Parathyroid adenoma (tissue), 2 donors: ENCODE measurements at regions not wholly inside any gene's neighbourhood (a gene's known extent, or its start where the extent isn't known, plus 50 kb on each side); places are given as distances from the start of the nearest gene placed in this dataset.

Experiments used
- H2AFZ ChIP-seq: fragments of 300-600 bp; sonication (generic); one replicate; pipeline ENCODE4 v1.7.0; 2017; ENCODE audit warnings: antibody characterized with exemption, mild to moderate bottlenecking
- H3K27ac ChIP-seq: fragments of 300-600 bp; sonication (generic); one replicate; pipeline ENCODE4 v1.7.0; 2017
- H3K27me3 ChIP-seq: fragments of 300-600 bp; sonication (generic); one replicate; pipeline ENCODE4 v1.7.0; 2017; ENCODE audit warnings: low read length; ENCODE audit not compliant: control insufficient read depth, insufficient read depth
- H3K36me3 ChIP-seq: fragments of 300-600 bp; sonication (generic); one replicate; pipeline ENCODE4 v1.7.0; 2017; ENCODE audit warnings: low read length; ENCODE audit not compliant: control insufficient read depth, insufficient read depth
- H3K4me1 ChIP-seq: fragments of 300-600 bp; sonication (generic); one replicate; pipeline ENCODE4 v1.7.0; 2017; ENCODE audit warnings: control low read depth
- H3K4me2 ChIP-seq: fragments of 300-600 bp; sonication (generic); one replicate; pipeline ENCODE4 v1.7.0; 2017; ENCODE audit warnings: low read length
- H3K4me3 ChIP-seq: fragments of 300-600 bp; sonication (generic); one replicate; pipeline ENCODE4 v1.7.0; 2017; ENCODE audit warnings: low read depth, low read length
- H3K79me2 ChIP-seq: fragments of 300-600 bp; sonication (generic); one replicate; pipeline ENCODE4 v1.7.0; 2017; ENCODE audit warnings: control low read depth
- H3K9ac ChIP-seq: fragments of 300-600 bp; sonication (generic); one replicate; pipeline ENCODE4 v1.7.0; 2017; ENCODE audit warnings: mild to moderate bottlenecking
- H3K9me3 ChIP-seq: fragments of 300-600 bp; sonication (generic); one replicate; pipeline ENCODE4 v1.7.0; 2017; ENCODE audit warnings: low read length; ENCODE audit not compliant: control insufficient read depth
- CTCF ChIP-seq: fragments of 300-600 bp; sonication (generic); IDR thresholded peaks from one replicate; pipeline ENCODE4 v1.7.0; 2017; ENCODE audit warnings: antibody characterized with exemption, mild to moderate bottlenecking
- donor health status: primary hyperparathyroidism.

DNA sequence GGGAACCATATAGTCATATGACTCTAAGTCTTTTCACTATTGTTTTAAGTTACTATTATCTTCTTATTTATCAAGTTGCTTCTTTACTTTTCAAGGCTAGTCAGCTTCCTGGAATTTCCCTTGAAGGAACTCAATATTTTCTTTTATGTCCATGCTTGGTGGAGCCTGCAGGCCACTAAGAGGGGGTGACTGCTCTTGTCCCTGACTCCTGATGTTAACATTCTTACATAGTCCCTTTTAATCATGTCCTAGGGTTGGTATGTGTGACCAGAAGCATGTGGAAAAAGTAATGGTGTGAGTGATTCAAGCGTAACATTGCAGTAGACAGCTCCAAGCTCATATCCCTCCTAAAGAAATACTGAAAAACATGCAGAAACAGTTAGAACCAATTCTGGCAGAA is 1536.2 kb upstream of the CDH9 start:
- Histone ChIP-seq H3K27ac (no peak overlapping the region), H3K9me3 (no peaks in the 10 kb centered on the region), H3K36me3 (no peaks in the 10 kb centered on the region), H3K9ac (no peak overlapping the region), H3K4me3 (no peak overlapping the region), H3K79me2 (no peaks in the 10 kb centered on the region), H2AFZ (no peak overlapping the region), H3K4me2 (no peak overlapping the region), H3K4me1 (no peaks in the 10 kb centered on the region), H3K27me3 (no peaks in the 10 kb centered on the region)
- no peak for TF ChIP-seq CTCF

- Histone ChIP-seq H3K36me3 (no peaks in the 10 kb centered on the region), H3K9ac (no peak overlapping the region), H3K27me3 (no peaks in the 10 kb centered on the region), H3K4me1 (no peaks in the 10 kb centered on the region), H3K79me2 (no peaks in the 10 kb centered on the region), H3K9me3 (no peaks in the 10 kb centered on the region), H3K4me2 (no peak overlapping the region), H2AFZ (no peak overlapping the region), H3K27ac (no peak overlapping the region), H3K4me3 (no peak overlapping the region)
- TF ChIP-seq CTCF: no peak
Observed at GRCh38 chr5:28567048-28567447, 1528.7 kb upstream of the CDH9 start.

GRCh38 chr5:28561522-28561921 is 1523.1 kb upstream of the CDH9 start:
- no peak for TF ChIP-seq CTCF

DNA sequence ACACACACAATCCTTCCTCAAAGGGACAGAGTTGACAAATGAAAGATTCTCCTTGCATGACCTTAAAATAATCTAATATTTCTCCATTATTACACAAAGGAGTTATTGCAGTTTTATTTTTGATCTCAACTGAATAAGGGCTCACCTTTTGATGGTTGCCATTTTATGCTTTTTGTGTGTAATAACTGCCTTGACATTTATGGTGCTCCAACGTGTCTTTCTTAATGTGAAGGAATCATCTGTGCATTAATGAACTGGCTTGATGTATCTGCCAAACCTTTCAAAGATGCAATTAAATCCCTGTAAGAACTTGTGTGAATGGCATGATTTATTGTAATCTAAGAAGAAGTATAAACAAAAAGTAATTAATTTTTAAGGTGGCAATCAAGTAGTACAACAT is 1519.8 kb upstream of the CDH9 start:
- no peaks in the 10 kb centered on the region for H3K4me1 ChIP-seq
- peaks cover 1% of the 10 kb centered on the region for H3K9me3 ChIP-seq
- TF ChIP-seq CTCF: no peak

More at GRCh38 chr5:28561522-28561921, 1523.1 kb upstream of the CDH9 start:
- H3K79me2 ChIP-seq: no peaks in the 10 kb centered on the region
- no peak overlapping the region for H3K4me2 ChIP-seq
- no peaks in the 10 kb centered on the region for H3K9me3 ChIP-seq
- H3K27me3 ChIP-seq: no peaks in the 10 kb centered on the region
- no peak overlapping the region for H2AFZ ChIP-seq
- no peak overlapping the region for H3K4me3 ChIP-seq
- no peaks in the 10 kb centered on the region for H3K36me3 ChIP-seq
- H3K27ac ChIP-seq: no peak overlapping the region
- H3K9ac ChIP-seq: no peak overlapping the region
- no peaks in the 10 kb centered on the region for H3K4me1 ChIP-seq

GRCh38 chr5:28557114-28557513 is 1518.7 kb upstream of the CDH9 start:
- no peaks in the 10 kb centered on the region for H3K36me3 ChIP-seq
- no peak overlapping the region for H3K4me2 ChIP-seq
- no peak overlapping the region for H2AFZ ChIP-seq
- H3K27me3 ChIP-seq: no peaks in the 10 kb centered on the region
- H3K27ac ChIP-seq: no peak overlapping the region
- H3K79me2 ChIP-seq: no peaks in the 10 kb centered on the region
- H3K9me3 ChIP-seq: peaks cover 3% of the 10 kb centered on the region
- no peak for TF ChIP-seq CTCF
- H3K4me1 ChIP-seq: no peaks in the 10 kb centered on the region
- no peak overlapping the region for H3K4me3 ChIP-seq
- H3K9ac ChIP-seq: no peak overlapping the region

More for the DNA sequence above, 1519.8 kb upstream of the CDH9 start:
- Histone ChIP-seq H3K36me3 (no peaks in the 10 kb centered on the region), H3K79me2 (no peaks in the 10 kb centered on the region), H3K4me3 (no peak overlapping the region), H3K27ac (no peak overlapping the region), H3K4me2 (no peak overlapping the region), H3K27me3 (no peaks in the 10 kb centered on the region), H2AFZ (no peak overlapping the region), H3K9ac (no peak overlapping the region)
